ENCODE measurements at regions not wholly inside any gene's neighbourhood (a gene's known extent, or its start where the extent isn't known, plus 50 kb on each side); places are given as distances from the start of the nearest gene placed in this dataset.

DNA sequence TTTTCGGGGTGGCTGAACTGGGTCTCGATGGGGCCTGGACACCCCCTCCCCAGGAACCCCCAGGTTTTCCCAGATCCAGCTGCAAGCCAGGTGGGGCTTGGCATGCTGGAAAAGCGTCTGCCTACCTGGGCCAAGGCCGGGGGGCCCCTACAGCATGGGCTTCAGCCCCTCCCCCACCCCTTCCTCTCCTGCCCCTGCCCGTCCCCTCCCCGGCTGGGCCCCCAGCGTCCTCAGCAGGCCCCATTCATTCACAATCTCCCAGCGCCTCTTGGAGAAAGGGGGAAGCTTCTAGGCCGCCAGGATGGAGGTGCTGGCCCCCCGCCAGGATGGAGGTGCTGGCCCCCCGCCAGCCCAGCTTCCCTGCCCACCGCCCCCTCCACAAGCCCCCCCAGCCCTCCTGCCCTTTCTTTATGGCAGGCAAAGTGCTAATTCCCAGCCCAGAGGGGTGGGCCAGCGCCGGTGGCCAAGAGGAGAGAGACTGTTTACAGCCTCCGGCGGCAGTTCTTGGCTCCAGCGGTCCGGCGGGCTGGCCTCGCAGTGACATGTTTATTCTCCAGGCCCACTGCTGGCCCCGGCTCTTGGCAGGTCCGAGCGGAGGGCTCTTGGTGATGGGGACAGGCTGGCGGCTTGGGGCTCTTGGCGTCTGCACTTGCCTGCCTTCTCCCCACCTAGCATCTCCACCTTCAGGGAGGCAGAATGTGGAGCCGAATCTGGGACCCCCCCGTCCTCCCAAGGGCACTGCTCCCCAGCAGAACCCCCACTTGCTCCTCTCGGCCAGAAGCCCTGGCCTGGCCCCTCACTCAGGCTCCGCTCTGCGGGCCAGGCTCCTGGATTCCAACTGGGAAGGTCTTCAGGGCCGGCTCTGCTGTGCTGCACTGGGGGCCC, 94.4 kb upstream of the CIBAR2 start:
- no peak overlapping the region for H3K27ac ChIP-seq
- no peaks in the 10 kb centered on the region for H4K20me1 ChIP-seq (ENCODE audit: insufficient read depth)
- peaks cover 66% of the 10 kb centered on the region for H3K27me3 ChIP-seq (ENCODE audit: insufficient read depth, low read depth)
- H3K36me3 ChIP-seq (ENCODE audit: insufficient read depth): no peaks in the 10 kb centered on the region
- TF ChIP-seq, protein P1, sequence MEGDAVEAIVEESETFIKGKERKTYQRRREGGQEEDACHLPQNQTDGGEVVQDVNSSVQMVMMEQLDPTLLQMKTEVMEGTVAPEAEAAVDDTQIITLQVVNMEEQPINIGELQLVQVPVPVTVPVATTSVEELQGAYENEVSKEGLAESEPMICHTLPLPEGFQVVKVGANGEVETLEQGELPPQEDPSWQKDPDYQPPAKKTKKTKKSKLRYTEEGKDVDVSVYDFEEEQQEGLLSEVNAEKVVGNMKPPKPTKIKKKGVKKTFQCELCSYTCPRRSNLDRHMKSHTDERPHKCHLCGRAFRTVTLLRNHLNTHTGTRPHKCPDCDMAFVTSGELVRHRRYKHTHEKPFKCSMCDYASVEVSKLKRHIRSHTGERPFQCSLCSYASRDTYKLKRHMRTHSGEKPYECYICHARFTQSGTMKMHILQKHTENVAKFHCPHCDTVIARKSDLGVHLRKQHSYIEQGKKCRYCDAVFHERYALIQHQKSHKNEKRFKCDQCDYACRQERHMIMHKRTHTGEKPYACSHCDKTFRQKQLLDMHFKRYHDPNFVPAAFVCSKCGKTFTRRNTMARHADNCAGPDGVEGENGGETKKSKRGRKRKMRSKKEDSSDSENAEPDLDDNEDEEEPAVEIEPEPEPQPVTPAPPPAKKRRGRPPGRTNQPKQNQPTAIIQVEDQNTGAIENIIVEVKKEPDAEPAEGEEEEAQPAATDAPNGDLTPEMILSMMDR (conservative IDR thresholded peaks at IDR 0.05; ENCODE audit: low read depth, low read length): no peak
- no peaks in the 10 kb centered on the region for H3K79me2 ChIP-seq (ENCODE audit: insufficient read depth, low read depth)
- no peak overlapping the region for H3K4me2 ChIP-seq
- H3K4me3 ChIP-seq (IDR thresholded peaks at IDR 0.05; ENCODE audit: insufficient read depth, low read depth, low read length): no peak overlapping the region
- H2AFZ ChIP-seq (ENCODE audit: low read depth): no peak overlapping the region
- no peaks in the 10 kb centered on the region for H3K4me1 ChIP-seq (ENCODE audit: low read depth, poor library complexity, severe bottlenecking)
- H3K9ac ChIP-seq: no peak overlapping the region

DNA sequence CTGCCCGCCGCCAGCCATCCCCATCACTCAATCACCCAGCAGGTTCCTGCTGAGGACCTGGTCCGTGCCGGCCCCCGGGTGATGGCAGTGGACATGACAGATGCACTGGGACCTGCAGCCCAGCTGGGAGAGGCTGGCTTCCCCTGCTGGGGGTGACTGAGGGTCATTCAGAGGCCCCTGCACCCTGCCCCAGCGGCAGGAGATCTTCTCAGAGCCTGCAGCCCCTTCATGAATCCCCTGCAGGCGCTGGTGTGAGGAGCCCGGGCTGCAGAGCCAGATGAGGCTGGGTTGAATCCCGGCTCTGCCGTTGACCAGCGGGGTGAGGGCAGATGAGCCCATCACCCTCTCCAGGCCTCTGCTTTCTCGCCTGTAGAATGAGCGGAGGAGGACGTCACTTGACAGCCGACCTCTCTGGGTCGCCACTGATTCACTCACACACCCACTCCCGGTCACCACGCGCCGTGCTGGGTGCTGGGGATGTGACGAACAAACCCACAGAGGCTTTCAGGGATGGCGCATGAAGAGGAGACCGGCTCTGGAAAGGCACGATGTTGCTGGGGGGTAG, 95.2 kb upstream of the CIBAR2 start:
- Histone ChIP-seq H3K36me3 (ENCODE audit: insufficient read depth) (no peaks in the 10 kb centered on the region), H3K27me3 (ENCODE audit: insufficient read depth, low read depth) (peaks cover 66% of the 10 kb centered on the region), H3K4me1 (ENCODE audit: low read depth, poor library complexity, severe bottlenecking) (no peaks in the 10 kb centered on the region), H3K79me2 (ENCODE audit: insufficient read depth, low read depth) (no peaks in the 10 kb centered on the region), H3K4me2 (no peak overlapping the region), H2AFZ (ENCODE audit: low read depth) (no peak overlapping the region), H4K20me1 (ENCODE audit: insufficient read depth) (no peaks in the 10 kb centered on the region), H3K9ac (no peak overlapping the region), H3K4me3 (IDR thresholded peaks at IDR 0.05; ENCODE audit: insufficient read depth, low read depth, low read length) (no peak overlapping the region), H3K27ac (no peak overlapping the region)
- TF ChIP-seq, protein P1 (conservative IDR thresholded peaks at IDR 0.05; ENCODE audit: low read depth, low read length): no peak

DNA sequence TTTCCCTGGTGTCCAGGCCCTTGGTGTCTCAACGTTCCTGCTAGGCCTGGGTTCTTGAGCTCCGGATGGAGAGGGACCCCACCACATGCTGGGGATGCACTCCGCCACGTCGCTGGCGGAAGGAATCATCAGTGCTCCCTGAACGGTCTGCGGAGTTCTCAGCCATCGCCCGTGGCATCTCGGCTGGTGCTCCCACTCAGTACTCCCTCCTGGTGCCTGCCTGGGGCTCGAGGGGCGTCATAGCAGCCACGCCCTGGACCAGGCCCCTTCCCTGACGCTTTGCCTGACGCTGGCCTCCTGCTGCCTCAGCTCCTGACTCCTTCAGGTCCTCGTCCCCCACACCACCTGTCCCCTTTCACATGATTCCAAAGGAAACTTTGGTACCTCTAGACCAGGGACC, 95.9 kb upstream of the CIBAR2 start:
- no peak overlapping the region for H2AFZ ChIP-seq (ENCODE audit: low read depth)
- H3K27ac ChIP-seq: no peak overlapping the region
- no peaks in the 10 kb centered on the region for H3K4me1 ChIP-seq (ENCODE audit: low read depth, poor library complexity, severe bottlenecking)
- no peak overlapping the region for H3K9ac ChIP-seq
- H3K4me2 ChIP-seq: no peak overlapping the region
- H3K27me3 ChIP-seq (ENCODE audit: insufficient read depth, low read depth): peaks cover 71% of the 10 kb centered on the region
- H4K20me1 ChIP-seq (ENCODE audit: insufficient read depth): no peaks in the 10 kb centered on the region
- no peak overlapping the region for H3K4me3 ChIP-seq (IDR thresholded peaks at IDR 0.05; ENCODE audit: insufficient read depth, low read depth, low read length)
- TF ChIP-seq, protein P1 (conservative IDR thresholded peaks at IDR 0.05; ENCODE audit: low read depth, low read length): no peak
- no peaks in the 10 kb centered on the region for H3K79me2 ChIP-seq (ENCODE audit: insufficient read depth, low read depth)
- H3K36me3 ChIP-seq (ENCODE audit: insufficient read depth): no peaks in the 10 kb centered on the region

DNA sequence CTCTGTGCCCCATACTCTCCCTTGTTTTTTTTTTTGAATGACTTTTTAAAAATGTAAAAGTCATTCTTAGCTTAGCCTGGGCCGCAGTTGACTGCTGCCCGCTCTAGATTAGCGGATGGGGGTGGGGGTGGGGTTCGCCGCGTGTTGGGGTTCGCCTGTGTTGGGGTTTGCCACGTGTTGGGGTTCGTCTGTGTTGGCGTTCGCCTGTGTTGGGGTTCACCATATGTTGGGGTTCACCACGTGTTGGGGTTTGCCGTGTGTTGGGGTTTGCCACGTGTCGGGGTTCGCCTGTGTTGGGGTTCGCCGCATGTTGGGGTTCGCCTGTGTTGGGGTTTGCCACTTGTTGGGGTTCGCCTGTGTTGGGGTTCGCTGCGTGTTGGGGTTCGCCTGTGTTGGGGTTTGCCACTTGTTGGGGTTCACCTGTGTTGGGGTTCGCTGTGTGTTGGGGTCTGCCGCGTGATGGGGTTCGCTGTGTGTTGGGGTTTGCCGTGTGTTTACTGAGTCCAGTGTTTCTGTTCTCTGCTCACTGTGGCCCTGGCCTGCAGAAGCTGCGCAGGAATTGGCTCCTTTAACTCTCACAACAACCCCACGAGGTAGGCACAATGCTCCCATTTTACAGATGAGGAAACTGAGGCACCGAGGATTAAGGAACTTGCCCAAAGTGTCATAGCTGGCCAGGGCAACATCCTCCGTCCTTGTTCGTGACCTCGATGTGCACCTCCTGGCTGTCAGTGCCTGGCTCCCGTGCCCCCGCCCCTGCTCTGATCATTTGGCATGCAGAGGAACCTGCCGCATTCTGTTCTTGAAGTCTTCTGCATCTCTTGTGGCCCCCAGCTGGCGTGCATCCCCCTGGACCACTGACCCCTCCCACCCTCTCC, 96.6 kb upstream of the CIBAR2 start:
- H3K4me1 ChIP-seq (ENCODE audit: low read depth, poor library complexity, severe bottlenecking): no peaks in the 10 kb centered on the region
- H3K27ac ChIP-seq: no peak overlapping the region
- H2AFZ ChIP-seq (ENCODE audit: low read depth): no peak overlapping the region
- peaks cover 75% of the 10 kb centered on the region for H3K27me3 ChIP-seq (ENCODE audit: insufficient read depth, low read depth)
- TF ChIP-seq, protein P1 (conservative IDR thresholded peaks at IDR 0.05; ENCODE audit: low read depth, low read length): no peak
- no peak overlapping the region for H3K4me2 ChIP-seq
- H3K36me3 ChIP-seq (ENCODE audit: insufficient read depth): no peaks in the 10 kb centered on the region
- no peak overlapping the region for H3K9ac ChIP-seq
- H4K20me1 ChIP-seq (ENCODE audit: insufficient read depth): no peaks in the 10 kb centered on the region
- H3K4me3 ChIP-seq (IDR thresholded peaks at IDR 0.05; ENCODE audit: insufficient read depth, low read depth, low read length): no peak overlapping the region
- no peaks in the 10 kb centered on the region for H3K79me2 ChIP-seq (ENCODE audit: insufficient read depth, low read depth)

Data from KMS-11 (cell line).